NCI-H2171 treated with DMSO at 0.1 percent for 48 hours (cell line): ENCODE measurements at regions not wholly inside any gene's neighbourhood (a gene's known extent, or its start where the extent isn't known, plus 50 kb on each side); places are given as distances from the start of the nearest gene placed in this dataset.
"Not testable (repeated sequence)": the region's sequence is repeated elsewhere in the genome, so short reads cannot be mapped to it uniquely, and the experiment has no call there.

Source experiments
- DNase-seq: peaks from one replicate; lab custom pipeline; 2025; lab: John Stamatoyannopoulos, UW

- no peak for DNase-seq
Observed at GRCh38 chr6:170017603-170018320, 266.3 kb downstream of the ERMARD start.

- no peak for DNase-seq
Observed at GRCh38 chr6:170013815-170014214, 262.4 kb downstream of the ERMARD start.

- no peak for DNase-seq
Observed at GRCh38 chr6:170012037-170012330, 260.6 kb downstream of the ERMARD start.

GRCh38 chr6:170011204-170012036 lies 260.0 kb downstream of the ERMARD start:
- no peak for DNase-seq

GRCh38 chr6:170010665-170011203 lies 259.3 kb downstream of the ERMARD start:
- DNase-seq: no peak

- no peak for DNase-seq
Observed at GRCh38 chr6:170008294-170008785, 256.9 kb downstream of the ERMARD start.

GRCh38 chr6:170007468-170008293 lies 256.3 kb downstream of the ERMARD start:
- no peak for DNase-seq

- peak; percentile 31 for DNase-seq
Observed at GRCh38 chr6:170006900-170007467, 255.6 kb downstream of the ERMARD start.

- no peak for DNase-seq
Observed at GRCh38 chr6:170006071-170006899, 254.9 kb downstream of the ERMARD start.

- no peak for DNase-seq
Observed at GRCh38 chr6:170005665-170006064, 254.2 kb downstream of the ERMARD start.

- DNase-seq: no peak
Observed at GRCh38 chr6:170004585-170005210, 253.3 kb downstream of the ERMARD start.

- no peak for DNase-seq
Observed at GRCh38 chr6:170003451-170004160, 252.2 kb downstream of the ERMARD start.

GRCh38 chr6:170003027-170003426 lies 251.6 kb downstream of the ERMARD start:
- DNase-seq: no peak

GRCh38 chr6:170001782-170002181 lies 250.4 kb downstream of the ERMARD start:
- DNase-seq: not testable (repeated sequence)

GRCh38 chr6:170000071-170000843 lies 248.8 kb downstream of the ERMARD start:
- no peak for DNase-seq

- no peak for DNase-seq
Observed at GRCh38 chr6:169999367-169999766, 247.9 kb downstream of the ERMARD start.

GRCh38 chr6:169998457-169998856 lies 247.0 kb downstream of the ERMARD start:
- DNase-seq: no peak

- no peak for DNase-seq
Observed at GRCh38 chr6:169997930-169998218, 246.5 kb downstream of the ERMARD start.
